ENCODE measurements at regions not wholly inside any gene's neighbourhood (a gene's known extent, or its start where the extent isn't known, plus 50 kb on each side); places are given as distances from the start of the nearest gene placed in this dataset.

DNA sequence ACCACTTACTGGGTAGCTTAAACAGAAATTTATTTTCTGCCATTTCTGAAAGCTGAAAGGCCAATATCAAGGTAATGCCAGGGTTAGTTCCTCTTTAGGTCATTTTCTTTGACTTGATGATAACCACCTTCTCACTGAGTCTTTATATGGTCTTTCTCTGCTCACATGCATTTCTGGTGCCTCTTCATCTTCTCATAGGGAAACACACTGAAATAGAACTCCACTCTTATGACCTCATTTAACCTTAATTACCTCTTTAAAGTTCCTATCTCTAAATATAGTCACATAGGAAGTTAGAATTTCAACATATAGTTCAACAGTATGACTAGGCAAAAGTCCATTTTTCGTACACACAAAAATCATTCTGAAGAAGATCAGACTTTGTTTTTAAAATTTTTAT is 616.8 kb upstream of the VRK2 start:
- Mint-ChIP-seq H3K27ac (ENCODE audit: unreplicated experiment) (no peak overlapping the region), H3K27me3 (ENCODE audit: unreplicated experiment) (no peaks in the 10 kb centered on the region), H3K36me3 (ENCODE audit: low read depth, unreplicated experiment) (no peaks in the 10 kb centered on the region), H3K4me3 (ENCODE audit: unreplicated experiment) (no peak overlapping the region), H3K9me3 (ENCODE audit: unreplicated experiment) (no peaks in the 10 kb centered on the region), H3K4me1 (ENCODE audit: unreplicated experiment) (peaks cover 8% of the 10 kb centered on the region)
- TF ChIP-seq, protein P1, sequence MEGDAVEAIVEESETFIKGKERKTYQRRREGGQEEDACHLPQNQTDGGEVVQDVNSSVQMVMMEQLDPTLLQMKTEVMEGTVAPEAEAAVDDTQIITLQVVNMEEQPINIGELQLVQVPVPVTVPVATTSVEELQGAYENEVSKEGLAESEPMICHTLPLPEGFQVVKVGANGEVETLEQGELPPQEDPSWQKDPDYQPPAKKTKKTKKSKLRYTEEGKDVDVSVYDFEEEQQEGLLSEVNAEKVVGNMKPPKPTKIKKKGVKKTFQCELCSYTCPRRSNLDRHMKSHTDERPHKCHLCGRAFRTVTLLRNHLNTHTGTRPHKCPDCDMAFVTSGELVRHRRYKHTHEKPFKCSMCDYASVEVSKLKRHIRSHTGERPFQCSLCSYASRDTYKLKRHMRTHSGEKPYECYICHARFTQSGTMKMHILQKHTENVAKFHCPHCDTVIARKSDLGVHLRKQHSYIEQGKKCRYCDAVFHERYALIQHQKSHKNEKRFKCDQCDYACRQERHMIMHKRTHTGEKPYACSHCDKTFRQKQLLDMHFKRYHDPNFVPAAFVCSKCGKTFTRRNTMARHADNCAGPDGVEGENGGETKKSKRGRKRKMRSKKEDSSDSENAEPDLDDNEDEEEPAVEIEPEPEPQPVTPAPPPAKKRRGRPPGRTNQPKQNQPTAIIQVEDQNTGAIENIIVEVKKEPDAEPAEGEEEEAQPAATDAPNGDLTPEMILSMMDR (IDR thresholded peaks at IDR 0.05; ENCODE audit: unreplicated experiment): no peak
- no peak for DNase-seq (ENCODE audit: low spot score)

DNA sequence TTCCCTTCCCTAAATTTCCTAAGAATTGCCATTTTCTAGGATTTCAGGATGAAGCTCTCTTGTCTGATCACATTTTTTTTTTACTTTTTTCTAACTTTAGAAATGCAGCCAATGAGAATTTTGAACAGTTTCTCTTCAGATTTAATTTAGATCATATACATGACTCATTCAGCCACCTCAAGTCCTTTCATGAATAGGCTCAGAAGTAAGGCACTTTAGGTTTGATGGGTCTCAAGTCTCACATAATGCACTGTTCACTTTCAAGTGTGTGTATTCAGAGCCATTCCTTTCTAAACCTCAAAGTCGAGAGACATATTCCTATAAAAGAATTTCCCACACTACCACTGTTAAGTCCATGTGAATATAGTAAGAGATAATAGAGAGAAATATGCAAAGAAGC is 614.1 kb upstream of the VRK2 start:
- H3K27ac Mint-ChIP-seq (ENCODE audit: unreplicated experiment): no peak overlapping the region
- no peaks in the 10 kb centered on the region for H3K27me3 Mint-ChIP-seq (ENCODE audit: unreplicated experiment)
- no peak for DNase-seq (ENCODE audit: low spot score)
- H3K4me1 Mint-ChIP-seq (ENCODE audit: unreplicated experiment): peaks cover 4% of the 10 kb centered on the region
- no peaks in the 10 kb centered on the region for H3K36me3 Mint-ChIP-seq (ENCODE audit: low read depth, unreplicated experiment)
- TF ChIP-seq, protein P1 (IDR thresholded peaks at IDR 0.05; ENCODE audit: unreplicated experiment): no peak
- no peak overlapping the region for H3K4me3 Mint-ChIP-seq (ENCODE audit: unreplicated experiment)
- H3K9me3 Mint-ChIP-seq (ENCODE audit: unreplicated experiment): no peaks in the 10 kb centered on the region

DNA sequence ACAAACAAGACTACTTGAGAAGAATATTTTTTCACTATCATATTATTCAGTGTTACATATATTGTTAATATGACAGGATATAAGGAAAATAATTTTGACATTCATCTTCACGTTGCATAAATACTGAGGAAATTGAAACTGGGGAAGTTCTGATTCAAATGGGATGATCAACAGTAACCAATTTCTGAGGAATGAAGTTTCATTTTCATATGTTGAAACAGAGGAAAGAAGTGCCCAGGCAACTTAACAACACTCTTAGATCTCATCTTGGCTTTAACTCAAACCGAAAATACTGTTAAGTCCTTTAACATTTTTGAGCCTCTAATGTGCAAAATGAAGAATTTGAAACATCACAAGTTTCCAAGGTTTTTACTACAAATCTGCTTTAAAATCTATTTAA is 612.2 kb upstream of the VRK2 start:
- Mint-ChIP-seq H3K9me3 (ENCODE audit: unreplicated experiment) (no peaks in the 10 kb centered on the region), H3K27ac (ENCODE audit: unreplicated experiment) (no peak overlapping the region), H3K27me3 (ENCODE audit: unreplicated experiment) (no peaks in the 10 kb centered on the region), H3K4me3 (ENCODE audit: unreplicated experiment) (no peak overlapping the region), H3K4me1 (ENCODE audit: unreplicated experiment) (no peaks in the 10 kb centered on the region), H3K36me3 (ENCODE audit: low read depth, unreplicated experiment) (no peaks in the 10 kb centered on the region)
- DNase-seq (ENCODE audit: low spot score): no peak
- TF ChIP-seq, protein P1 (IDR thresholded peaks at IDR 0.05; ENCODE audit: unreplicated experiment): no peak

DNA sequence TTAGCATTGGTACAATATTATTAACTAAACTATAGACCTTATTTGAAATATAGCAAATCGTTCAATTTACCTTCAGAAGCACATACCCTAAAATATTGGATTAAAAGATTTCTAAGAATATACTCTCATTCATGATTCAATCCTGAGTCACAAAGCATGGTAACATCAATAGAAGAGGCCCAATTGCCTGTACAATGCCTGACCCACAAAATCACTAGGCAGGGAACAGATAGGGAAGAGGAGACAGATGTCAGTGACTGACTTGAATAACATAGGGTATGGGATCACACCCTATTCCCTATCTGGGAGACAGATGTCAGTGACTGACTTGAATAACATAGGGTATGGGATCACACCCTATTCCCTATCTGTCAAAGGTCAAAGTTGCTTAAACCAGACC is 611.6 kb upstream of the VRK2 start:
- Mint-ChIP-seq H3K4me1 (ENCODE audit: unreplicated experiment) (no peaks in the 10 kb centered on the region), H3K36me3 (ENCODE audit: low read depth, unreplicated experiment) (no peaks in the 10 kb centered on the region), H3K27ac (ENCODE audit: unreplicated experiment) (no peak overlapping the region), H3K4me3 (ENCODE audit: unreplicated experiment) (no peak overlapping the region), H3K27me3 (ENCODE audit: unreplicated experiment) (no peaks in the 10 kb centered on the region), H3K9me3 (ENCODE audit: unreplicated experiment) (no peaks in the 10 kb centered on the region)
- TF ChIP-seq, protein P1 (IDR thresholded peaks at IDR 0.05; ENCODE audit: unreplicated experiment): no peak
- DNase-seq (ENCODE audit: low spot score): no peak

DNA sequence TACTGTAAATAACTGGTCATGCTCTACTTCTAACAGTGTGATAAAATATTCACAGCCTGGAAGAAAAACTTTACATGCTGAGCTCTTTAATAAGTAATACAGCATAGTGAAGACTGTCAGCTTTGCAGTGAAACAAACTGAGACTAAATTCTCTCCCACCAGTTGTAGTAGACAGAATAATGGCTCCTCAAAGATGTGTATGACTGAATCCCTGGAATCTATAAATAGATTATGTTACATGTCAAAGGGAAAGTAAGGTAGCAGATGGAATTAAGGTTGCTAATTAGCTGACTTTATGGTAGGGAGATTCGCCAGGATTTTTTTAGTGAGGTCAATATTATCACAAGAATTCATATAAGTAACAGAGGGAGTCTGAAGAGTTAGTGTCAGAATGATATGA is 609.5 kb upstream of the VRK2 start:
- TF ChIP-seq, protein P1 (IDR thresholded peaks at IDR 0.05; ENCODE audit: unreplicated experiment): no peak
- DNase-seq (ENCODE audit: low spot score): no peak
- no peaks in the 10 kb centered on the region for H3K4me1 Mint-ChIP-seq (ENCODE audit: unreplicated experiment)
- no peak overlapping the region for H3K4me3 Mint-ChIP-seq (ENCODE audit: unreplicated experiment)
- no peaks in the 10 kb centered on the region for H3K36me3 Mint-ChIP-seq (ENCODE audit: low read depth, unreplicated experiment)
- H3K9me3 Mint-ChIP-seq (ENCODE audit: unreplicated experiment): no peaks in the 10 kb centered on the region
- H3K27ac Mint-ChIP-seq (ENCODE audit: unreplicated experiment): no peak overlapping the region
- H3K27me3 Mint-ChIP-seq (ENCODE audit: unreplicated experiment): no peaks in the 10 kb centered on the region
